GM12864 (cell line): ENCODE measurements at regions not wholly inside any gene's neighbourhood (a gene's known extent, or its start where the extent isn't known, plus 50 kb on each side); places are given as distances from the start of the nearest gene placed in this dataset.

Experiments used
- DNase-seq: peaks from one replicate; pipeline ENCODE4 v3.0.0-alpha.2; 2011; ENCODE audit warnings: low read depth
- H3K4me3 ChIP-seq: 2 replicates; pipeline ENCODE4 v1.5.1; 2011; ENCODE audit warnings: mild to moderate bottlenecking, low read depth, low read length, control low read depth
- TF ChIP-seq, protein P1 (sequence below): IDR thresholded peaks from 2 replicates; pipeline ENCODE4 v1.5.1; 2011; ENCODE audit warnings: low read depth, mild to moderate bottlenecking, moderate library complexity, low read length, control low read depth, inconsistent platforms; ENCODE audit errors: missing control alignments

DNA sequence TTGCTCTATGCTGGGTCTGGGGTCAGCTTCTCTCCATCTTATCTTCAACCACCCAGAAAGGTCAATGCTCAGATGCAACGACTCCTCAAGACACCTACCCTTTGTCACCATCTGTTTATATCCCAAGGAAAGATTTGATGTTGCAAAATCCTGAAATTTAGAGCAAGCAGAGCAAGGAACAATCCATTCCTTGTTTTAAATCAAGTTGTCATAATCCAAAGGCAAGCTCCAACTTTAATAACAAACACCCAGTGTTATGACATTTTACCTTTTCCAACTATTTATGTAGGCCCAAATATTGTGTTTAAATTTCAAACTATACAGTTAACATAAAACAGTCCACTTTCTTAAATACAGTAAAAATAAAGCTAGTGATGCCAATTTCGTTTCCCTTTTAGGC, 116.5 kb upstream of the LRIG1 start:
- H3K4me3 ChIP-seq = no peak overlapping the region
- DNase-seq = no peak
- TF ChIP-seq, protein P1, sequence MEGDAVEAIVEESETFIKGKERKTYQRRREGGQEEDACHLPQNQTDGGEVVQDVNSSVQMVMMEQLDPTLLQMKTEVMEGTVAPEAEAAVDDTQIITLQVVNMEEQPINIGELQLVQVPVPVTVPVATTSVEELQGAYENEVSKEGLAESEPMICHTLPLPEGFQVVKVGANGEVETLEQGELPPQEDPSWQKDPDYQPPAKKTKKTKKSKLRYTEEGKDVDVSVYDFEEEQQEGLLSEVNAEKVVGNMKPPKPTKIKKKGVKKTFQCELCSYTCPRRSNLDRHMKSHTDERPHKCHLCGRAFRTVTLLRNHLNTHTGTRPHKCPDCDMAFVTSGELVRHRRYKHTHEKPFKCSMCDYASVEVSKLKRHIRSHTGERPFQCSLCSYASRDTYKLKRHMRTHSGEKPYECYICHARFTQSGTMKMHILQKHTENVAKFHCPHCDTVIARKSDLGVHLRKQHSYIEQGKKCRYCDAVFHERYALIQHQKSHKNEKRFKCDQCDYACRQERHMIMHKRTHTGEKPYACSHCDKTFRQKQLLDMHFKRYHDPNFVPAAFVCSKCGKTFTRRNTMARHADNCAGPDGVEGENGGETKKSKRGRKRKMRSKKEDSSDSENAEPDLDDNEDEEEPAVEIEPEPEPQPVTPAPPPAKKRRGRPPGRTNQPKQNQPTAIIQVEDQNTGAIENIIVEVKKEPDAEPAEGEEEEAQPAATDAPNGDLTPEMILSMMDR = no peak

DNA sequence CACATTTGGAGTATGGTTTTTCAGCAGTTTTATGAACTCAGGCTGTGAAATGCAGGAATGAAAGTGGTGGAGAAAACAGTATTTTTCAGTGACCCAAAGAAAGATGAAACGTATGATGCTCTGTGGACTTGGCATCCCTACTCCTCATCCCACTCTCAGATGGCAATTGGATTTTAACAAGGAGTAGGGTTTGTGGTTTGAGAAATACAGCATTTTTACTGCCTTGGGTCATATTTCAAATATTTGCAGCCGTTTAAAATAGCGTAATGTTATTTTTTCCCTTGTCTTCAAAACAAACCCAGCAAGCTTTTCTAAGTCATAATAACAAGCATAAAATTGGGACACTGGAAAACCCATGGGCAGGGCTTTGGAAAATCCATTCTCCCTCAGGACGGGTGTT, 117.2 kb upstream of the LRIG1 start:
- H3K4me3 ChIP-seq = no peak overlapping the region
- no peak for DNase-seq
- TF ChIP-seq, protein P1 = no peak

DNA sequence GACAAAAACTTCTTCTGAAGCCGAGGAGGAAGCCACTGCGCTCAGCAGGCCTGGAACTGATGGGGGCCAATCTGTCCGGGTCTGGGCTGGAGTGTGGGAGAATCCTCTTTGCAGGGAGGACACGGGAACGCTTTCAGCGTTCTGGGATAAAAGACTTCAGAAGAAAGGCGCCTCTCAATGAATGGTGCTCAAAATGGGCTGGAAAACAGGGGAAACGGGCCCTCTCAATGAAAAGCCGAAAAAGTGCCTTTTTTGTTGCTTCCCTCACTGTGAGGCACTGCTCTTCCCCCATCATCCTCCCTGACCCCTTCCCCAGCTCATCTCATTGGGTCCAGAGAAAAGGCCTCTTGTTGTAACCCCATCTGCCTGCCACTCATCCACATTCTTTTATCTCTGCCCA, 119.5 kb upstream of the LRIG1 start:
- TF ChIP-seq, protein P1 = no peak
- no peak overlapping the region for H3K4me3 ChIP-seq
- DNase-seq = no peak

DNA sequence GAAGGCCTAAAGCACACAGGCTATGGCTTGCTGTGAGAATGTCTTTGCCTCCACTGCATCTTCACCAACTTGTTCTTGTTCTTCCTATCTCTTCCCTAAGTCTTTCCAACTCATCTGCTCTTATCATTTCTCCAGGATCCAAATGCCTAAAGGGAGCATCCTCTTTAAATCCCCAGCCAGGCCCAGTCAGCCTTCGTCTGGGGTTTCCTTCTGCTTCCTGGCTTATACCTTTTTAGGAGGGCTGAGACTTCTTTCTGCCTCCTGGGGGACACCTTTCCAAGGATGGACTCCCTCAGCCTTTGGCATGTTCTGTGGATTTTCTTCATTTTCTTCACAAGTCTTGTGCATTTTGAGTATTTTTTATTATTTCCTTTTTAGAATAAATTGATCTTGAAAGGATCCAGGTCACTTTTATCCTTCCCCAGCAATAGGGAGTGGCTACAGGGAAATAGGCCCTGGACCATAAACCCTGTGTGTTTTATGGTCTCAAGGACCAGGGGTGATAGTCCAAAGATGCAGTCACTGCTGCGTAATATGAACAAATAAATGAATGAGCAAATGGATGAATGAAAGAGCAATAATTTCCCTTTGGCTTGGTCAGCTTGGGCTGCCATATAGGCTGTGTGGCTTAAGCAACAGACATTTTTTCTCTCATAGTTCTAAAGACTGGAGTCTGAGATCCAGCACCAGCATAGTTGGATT, 122.1 kb upstream of the LRIG1 start:
- TF ChIP-seq, protein P1 = no peak
- DNase-seq = no peak
- H3K4me3 ChIP-seq = no peak overlapping the region

DNA sequence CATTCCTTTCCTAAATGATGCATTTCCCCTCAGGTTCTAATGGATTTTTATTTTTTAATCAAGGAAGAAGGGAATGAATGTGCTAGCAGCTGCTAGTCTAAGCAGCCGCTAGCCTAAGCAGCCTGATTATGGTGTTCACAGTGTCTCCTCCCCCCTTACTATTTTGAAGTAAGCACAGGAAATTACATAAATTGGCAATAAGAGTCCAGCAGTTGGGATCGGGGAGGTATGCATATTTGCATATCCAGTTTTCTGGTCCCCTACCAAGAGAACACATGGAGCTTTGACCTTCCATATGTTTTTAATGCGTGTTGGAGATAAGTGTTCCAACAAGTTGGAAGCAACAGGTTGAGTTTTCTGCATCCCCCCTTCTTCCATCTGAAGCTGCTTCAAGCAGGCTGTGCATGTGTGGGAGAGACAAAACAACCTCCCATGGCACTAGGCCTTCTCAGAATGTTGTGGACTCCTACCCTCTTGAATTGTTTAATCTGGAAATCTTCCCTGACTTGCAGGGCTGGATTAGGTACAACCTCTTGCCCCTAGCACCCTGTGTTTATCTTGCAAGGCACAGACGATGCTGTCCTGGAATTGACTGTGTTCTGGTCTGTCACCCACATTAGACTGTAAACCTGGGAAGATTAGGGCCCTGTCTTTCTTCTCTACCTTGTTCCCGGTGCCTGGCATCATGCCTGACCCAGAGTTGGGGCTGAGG, 124.8 kb upstream of the LRIG1 start:
- TF ChIP-seq, protein P1 = no peak
- no peak overlapping the region for H3K4me3 ChIP-seq
- DNase-seq = no peak

DNA sequence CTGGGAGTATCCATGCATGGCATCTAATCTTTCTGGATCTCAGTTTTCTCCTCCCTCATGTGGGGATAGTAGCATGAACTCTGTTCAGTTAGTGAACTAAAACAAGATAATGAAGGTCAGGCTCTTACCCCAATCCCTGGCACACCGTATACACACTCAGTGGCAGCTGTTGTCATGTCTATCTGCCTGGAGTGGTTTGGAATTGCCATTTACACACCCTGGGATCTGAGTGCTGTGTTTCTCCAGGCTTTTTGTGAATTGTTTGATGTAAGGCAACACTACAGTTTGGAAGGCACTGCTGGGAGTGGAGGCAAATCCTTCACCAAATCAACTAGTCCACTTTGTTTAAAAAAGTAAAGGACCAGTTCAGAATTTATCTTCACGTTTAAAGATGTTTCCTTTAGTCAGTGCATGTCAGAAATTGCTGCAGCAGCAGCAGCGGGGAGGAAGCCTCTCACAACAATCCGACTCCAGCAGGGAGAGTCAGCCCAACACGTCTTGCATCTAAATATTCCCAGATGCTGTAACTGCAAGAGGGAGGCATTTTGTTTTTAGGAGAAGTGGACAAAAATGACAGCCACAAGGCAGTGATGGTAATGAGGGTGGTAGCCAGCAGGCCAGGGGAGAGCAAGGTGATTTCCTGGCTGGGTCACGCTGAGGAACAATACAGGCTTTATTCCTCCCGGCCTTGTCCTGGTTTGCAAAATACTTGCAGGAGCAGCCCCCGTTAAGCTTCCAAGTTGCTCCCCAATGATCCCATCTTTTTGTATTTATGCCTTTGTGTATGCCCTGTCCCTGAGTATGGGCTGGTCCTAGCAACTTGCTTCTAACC, 128.5 kb upstream of the LRIG1 start:
- TF ChIP-seq, protein P1 = no peak
- H3K4me3 ChIP-seq = no peak overlapping the region
- DNase-seq = no peak
